Panc1 (cell line): ENCODE measurements at regions not wholly inside any gene's neighbourhood (a gene's known extent, or its start where the extent isn't known, plus 50 kb on each side); places are given as distances from the start of the nearest gene placed in this dataset.

ENCODE experiments used
- POLR2AphosphoS5 ChIP-seq: IDR thresholded peaks from 2 replicates; pipeline ENCODE4 v1.6.1; 2012; ENCODE audit warnings: mild to moderate bottlenecking, low read depth, low read length, moderate library complexity
- TF ChIP-seq, protein P1 (sequence below): fragments of 450-650 bp; IDR thresholded peaks from 2 replicates; pipeline ENCODE4 v1.5.1; 2017; ENCODE audit warnings: mild to moderate bottlenecking

DNA sequence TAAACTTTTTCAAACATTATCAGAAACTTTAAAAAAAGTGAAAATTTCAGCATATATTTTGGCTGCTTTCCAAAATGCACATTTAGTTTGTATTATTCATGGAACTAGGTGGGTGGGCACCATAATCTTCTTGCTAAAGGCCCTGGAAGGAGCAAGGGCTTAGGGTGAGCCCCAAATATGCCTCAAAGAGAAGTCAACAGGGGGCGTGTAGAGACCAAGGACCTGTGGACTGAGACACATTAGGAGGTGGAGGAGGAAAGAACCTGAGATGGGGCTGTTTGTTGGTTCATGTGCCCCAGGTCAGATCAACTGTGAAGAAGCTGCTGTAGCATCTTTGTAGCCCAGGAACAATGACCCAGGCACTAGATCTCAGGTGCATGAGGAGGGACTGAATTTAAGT lies 79.6 kb upstream of the OLFM4 start:
- TF ChIP-seq, protein P1, sequence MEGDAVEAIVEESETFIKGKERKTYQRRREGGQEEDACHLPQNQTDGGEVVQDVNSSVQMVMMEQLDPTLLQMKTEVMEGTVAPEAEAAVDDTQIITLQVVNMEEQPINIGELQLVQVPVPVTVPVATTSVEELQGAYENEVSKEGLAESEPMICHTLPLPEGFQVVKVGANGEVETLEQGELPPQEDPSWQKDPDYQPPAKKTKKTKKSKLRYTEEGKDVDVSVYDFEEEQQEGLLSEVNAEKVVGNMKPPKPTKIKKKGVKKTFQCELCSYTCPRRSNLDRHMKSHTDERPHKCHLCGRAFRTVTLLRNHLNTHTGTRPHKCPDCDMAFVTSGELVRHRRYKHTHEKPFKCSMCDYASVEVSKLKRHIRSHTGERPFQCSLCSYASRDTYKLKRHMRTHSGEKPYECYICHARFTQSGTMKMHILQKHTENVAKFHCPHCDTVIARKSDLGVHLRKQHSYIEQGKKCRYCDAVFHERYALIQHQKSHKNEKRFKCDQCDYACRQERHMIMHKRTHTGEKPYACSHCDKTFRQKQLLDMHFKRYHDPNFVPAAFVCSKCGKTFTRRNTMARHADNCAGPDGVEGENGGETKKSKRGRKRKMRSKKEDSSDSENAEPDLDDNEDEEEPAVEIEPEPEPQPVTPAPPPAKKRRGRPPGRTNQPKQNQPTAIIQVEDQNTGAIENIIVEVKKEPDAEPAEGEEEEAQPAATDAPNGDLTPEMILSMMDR, result no peak
- TF ChIP-seq POLR2AphosphoS5, result no peak
